DMS53 treated with DMSO at 0.1 percent for 48 hours (cell line): ENCODE measurements at regions not wholly inside any gene's neighbourhood (a gene's known extent, or its start where the extent isn't known, plus 50 kb on each side); places are given as distances from the start of the nearest gene placed in this dataset.
"Not testable (repeated sequence)": the region's sequence is repeated elsewhere in the genome, so short reads cannot be mapped to it uniquely, and the experiment has no call there.

Experiments used
- DNase-seq: peaks from one replicate; lab custom pipeline; 2025; ENCODE audit not compliant: unreplicated experiment; lab: John Stamatoyannopoulos, UW

- DNase-seq = not testable (repeated sequence)
Observed at GRCh38 chr3:30480156-30480555, 126.2 kb upstream of the TGFBR2 start.

- DNase-seq = no peak
Observed at GRCh38 chr3:30480587-30480986, 125.8 kb upstream of the TGFBR2 start.

GRCh38 chr3:30481241-30481640, 125.2 kb upstream of the TGFBR2 start:
- DNase-seq = no peak

- DNase-seq = not testable (repeated sequence)
Observed at GRCh38 chr3:30484229-30484628, 122.2 kb upstream of the TGFBR2 start.

GRCh38 chr3:30486368-30486767, 120.0 kb upstream of the TGFBR2 start:
- no peak for DNase-seq

GRCh38 chr3:30488070-30488756, 118.2 kb upstream of the TGFBR2 start:
- DNase-seq = no peak

- DNase-seq = no peak
Observed at GRCh38 chr3:30492322-30493192, 113.8 kb upstream of the TGFBR2 start.

- no peak for DNase-seq
Observed at GRCh38 chr3:30493911-30494311, 112.5 kb upstream of the TGFBR2 start.

- no peak for DNase-seq
Observed at GRCh38 chr3:30495172-30496065, 111.0 kb upstream of the TGFBR2 start.

- no peak for DNase-seq
Observed at GRCh38 chr3:30496066-30496966, 110.1 kb upstream of the TGFBR2 start.

- no peak for DNase-seq
Observed at GRCh38 chr3:30498587-30498967, 107.8 kb upstream of the TGFBR2 start.

GRCh38 chr3:30500666-30501399, 105.6 kb upstream of the TGFBR2 start:
- DNase-seq = no peak

GRCh38 chr3:30501526-30501925, 104.9 kb upstream of the TGFBR2 start:
- DNase-seq = no peak

GRCh38 chr3:30502051-30502741, 104.2 kb upstream of the TGFBR2 start:
- no peak for DNase-seq

GRCh38 chr3:30502742-30503073, 103.7 kb upstream of the TGFBR2 start:
- no peak for DNase-seq

- DNase-seq = no peak
Observed at GRCh38 chr3:30503446-30503845, 103.0 kb upstream of the TGFBR2 start.

- no peak for DNase-seq
Observed at GRCh38 chr3:30504939-30505338, 101.5 kb upstream of the TGFBR2 start.

GRCh38 chr3:30505866-30506520, 100.4 kb upstream of the TGFBR2 start:
- no peak for DNase-seq

GRCh38 chr3:30508339-30508738, 98.1 kb upstream of the TGFBR2 start:
- DNase-seq = no peak
